ENCODE measurements at regions not wholly inside any gene's neighbourhood (a gene's known extent, or its start where the extent isn't known, plus 50 kb on each side); places are given as distances from the start of the nearest gene placed in this dataset.

- no peak for DNase-seq
Observed at GRCh38 chr11:112874980-112875379, 86.2 kb upstream of the NCAM1 start.

DNA sequence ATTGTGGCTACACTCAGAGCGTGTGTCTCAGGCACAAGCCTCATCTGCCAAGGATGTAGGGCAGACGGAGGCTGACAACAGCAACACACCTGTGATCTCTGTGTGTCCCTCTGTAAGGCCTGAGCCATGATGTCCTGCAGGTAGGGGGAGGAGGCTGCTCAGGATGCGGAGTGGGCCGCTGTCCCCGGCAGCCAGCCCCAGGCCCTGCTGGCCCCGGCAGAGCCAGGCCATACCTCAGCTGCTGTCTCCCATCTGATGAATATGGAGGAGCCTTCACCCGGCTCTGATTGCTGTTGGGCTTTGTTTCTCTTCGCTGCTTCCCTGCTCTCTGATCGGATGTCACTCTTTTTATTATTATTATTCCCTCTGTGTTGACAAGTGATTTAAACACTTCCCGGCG, 83.6 kb upstream of the NCAM1 start:
- DNase-seq, result no peak

DNA sequence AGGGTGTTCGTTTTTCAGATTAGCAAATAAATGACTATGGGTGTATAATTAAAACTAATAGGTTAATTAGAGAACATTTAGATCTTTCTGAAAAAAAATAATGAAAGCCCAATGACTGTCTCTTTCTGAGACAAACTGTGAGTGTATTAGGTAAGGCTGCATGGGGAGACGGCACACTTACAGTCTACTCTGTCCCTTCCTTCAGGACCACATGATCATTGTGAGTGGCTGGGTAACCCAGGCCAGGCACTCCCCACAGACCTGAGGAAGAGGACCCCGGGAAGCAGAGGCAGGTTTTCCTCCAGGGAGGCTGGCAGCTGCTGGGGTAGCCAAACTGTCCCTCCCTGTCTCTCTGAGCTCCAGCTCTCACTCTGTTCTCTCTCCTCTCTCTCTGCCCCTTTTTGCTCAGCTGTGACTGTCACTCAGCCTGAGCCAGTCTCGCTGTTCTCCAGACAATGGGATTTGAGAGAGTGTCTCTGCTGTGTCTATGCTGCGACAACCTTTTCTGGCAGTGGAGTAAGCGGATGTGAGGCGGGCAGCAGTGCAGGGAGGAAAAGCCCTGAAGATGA, 83.1 kb upstream of the NCAM1 start:
- no peak for DNase-seq

GRCh38 chr11:112880495-112880894, 80.7 kb upstream of the NCAM1 start:
- no peak for DNase-seq

GRCh38 chr11:112881461-112881860, 79.8 kb upstream of the NCAM1 start:
- DNase-seq, result no peak

- no peak for DNase-seq
Observed at GRCh38 chr11:112882494-112883381, 78.5 kb upstream of the NCAM1 start.

DNA sequence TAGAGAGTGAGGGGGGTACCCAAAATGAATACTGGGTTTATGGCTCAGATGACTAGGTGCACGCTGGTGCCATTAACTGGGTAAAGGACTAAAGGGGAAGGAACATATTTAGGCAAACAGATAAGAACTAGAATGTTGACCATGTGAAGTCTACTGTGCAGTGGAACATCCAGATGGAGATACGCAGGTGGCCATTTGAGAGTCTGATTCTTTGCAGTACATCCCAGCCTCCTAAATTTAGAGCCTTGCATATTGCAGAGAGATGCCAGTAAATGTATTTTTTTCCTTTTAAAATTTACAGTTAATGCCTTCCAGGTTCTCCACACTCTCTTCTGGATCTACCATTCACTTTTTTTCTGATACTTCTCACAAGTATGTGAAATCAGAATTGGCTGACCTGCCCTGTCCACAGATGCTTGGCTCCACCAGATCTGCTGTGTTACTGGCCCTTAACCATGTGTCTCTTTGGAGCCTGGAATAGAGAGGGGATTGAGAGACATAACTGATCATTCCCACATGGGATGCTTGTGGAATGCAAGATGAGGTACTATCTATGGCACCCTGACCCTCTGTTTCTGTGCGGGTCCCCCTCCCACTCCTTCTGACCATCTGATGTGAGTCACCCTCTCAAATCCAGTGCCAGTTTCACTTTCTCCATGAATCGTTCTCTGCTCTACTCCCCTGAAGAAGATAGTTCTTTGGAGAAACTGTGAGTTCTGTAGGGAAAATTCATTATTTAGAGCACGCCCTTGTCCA, 77.0 kb upstream of the NCAM1 start:
- no peak for DNase-seq

DNA sequence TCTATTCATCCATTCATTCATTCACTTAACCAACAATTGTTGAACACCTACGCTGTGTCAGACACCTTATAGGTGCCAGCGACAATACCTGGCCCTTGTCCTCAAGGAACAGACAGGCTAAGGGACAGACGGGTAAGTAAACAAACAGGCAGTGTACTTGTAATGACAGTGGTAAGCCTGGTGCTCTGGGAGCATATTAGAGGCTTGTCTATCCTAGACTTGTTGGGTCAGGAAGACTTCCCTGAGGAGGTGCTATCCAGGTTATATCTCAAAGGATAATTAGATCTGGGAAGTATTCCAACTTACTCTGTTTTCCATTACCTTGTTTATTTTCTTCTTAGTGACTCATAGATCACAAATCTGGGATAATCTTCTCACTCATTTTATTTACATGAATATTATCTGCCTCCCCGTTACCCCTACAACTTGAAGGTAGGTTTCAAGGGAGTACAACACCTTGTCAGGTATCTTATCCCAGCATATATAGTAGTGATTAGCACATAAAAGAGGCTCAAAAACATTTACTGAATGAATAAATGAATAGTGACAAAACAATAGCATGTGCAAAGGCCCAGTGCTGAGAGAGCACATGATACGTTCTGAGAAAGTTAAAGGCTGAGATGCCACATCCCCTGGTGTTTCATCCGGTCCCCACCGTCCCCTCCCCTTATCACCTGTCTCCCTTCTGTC, 75.3 kb upstream of the NCAM1 start:
- DNase-seq, result no peak

- no peak for DNase-seq
Observed at GRCh38 chr11:112886434-112887370, 74.5 kb upstream of the NCAM1 start.

- no peak for DNase-seq
Observed at GRCh38 chr11:112889446-112889845, 71.8 kb upstream of the NCAM1 start.

GRCh38 chr11:112899235-112900006, 61.8 kb upstream of the NCAM1 start:
- DNase-seq, result no peak

DNA sequence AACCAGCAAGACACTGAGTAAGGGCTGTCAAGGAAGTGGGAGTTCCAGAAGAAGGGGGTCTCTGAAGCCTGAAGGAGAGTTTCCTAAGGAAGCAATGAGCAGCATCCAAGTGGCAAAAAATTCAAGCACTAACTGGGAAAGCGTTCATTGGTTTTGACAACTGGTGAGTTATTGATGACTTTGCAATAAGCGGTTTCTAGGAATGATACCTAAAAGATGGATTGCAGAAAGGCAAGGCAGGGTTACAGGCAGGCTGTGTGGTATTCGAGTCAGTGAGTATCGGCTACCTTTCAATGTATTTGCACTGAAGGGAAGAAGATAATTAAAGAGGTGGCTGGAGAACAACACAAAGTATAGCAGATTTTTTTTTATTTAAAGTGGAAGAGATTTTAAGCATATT, 59.3 kb upstream of the NCAM1 start:
- no peak for DNase-seq

GRCh38 chr11:112902361-112903011, 58.7 kb upstream of the NCAM1 start:
- no peak for DNase-seq

GRCh38 chr11:112903340-112903739, 57.9 kb upstream of the NCAM1 start:
- no peak for DNase-seq

- no peak for DNase-seq
Observed at GRCh38 chr11:112911124-112911523, 50.1 kb upstream of the NCAM1 start.
